ENCODE measurements at regions not wholly inside any gene's neighbourhood (a gene's known extent, or its start where the extent isn't known, plus 50 kb on each side); places are given as distances from the start of the nearest gene placed in this dataset.
"Not testable (repeated sequence)": the region's sequence is repeated elsewhere in the genome, so short reads cannot be mapped to it uniquely, and the experiment has no call there.

DNA sequence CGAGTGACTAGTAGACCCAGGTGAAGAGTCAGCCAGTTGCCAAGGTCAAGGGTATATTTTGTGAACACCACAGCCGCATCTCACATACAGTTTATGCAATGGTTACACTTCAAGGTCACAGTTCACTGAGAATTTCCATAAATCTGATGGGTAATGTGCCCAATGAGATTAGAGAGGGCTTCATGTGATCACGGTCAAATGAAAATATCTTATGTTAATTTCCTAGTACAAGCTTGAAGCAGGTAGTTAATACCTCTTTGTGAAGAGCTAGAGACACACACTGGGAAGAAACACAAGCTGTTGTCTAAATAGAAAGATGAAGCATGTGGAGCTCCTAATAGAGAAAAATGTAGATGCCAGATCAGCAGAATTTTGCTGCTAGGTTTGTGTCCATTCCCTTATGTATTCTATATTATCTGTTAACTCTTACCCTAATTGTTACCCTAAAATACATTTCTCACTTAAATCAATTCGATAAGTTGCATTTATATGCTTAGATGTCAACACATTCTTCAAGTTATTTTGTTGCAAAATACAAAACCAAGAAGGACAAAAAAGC, 136.0 kb downstream of the NR2F2 start:
- TF ChIP-seq, protein P1, sequence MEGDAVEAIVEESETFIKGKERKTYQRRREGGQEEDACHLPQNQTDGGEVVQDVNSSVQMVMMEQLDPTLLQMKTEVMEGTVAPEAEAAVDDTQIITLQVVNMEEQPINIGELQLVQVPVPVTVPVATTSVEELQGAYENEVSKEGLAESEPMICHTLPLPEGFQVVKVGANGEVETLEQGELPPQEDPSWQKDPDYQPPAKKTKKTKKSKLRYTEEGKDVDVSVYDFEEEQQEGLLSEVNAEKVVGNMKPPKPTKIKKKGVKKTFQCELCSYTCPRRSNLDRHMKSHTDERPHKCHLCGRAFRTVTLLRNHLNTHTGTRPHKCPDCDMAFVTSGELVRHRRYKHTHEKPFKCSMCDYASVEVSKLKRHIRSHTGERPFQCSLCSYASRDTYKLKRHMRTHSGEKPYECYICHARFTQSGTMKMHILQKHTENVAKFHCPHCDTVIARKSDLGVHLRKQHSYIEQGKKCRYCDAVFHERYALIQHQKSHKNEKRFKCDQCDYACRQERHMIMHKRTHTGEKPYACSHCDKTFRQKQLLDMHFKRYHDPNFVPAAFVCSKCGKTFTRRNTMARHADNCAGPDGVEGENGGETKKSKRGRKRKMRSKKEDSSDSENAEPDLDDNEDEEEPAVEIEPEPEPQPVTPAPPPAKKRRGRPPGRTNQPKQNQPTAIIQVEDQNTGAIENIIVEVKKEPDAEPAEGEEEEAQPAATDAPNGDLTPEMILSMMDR (conservative IDR thresholded peaks at IDR 0.05; ENCODE audit: low read depth, low read length): no peak
- no peak overlapping the region for H3K4me3 ChIP-seq (ENCODE audit: low read depth, low read length)
- no peak for DNase-seq (ENCODE audit: low read depth)

DNA sequence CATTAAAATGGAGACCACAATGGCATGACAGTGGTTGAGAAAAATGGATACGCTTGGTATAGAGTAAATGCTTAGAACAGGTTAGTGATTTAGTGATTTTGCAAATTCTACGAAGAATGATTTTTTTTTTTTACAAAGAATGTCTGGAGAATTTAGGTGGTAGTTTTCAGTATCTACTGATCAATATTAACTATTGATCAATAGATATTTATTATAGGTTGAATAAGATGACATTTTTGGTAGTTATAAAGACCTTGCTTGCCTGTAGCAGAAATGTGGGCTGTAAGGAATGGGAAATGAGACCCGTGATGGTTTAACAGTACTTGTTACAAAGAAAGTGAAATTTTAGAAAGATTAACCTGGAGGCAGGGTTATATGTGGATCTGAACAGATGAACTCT, 137.5 kb downstream of the NR2F2 start:
- no peak overlapping the region for H3K4me3 ChIP-seq (ENCODE audit: low read depth, low read length)
- no peak for DNase-seq (ENCODE audit: low read depth)
- TF ChIP-seq, protein P1 (conservative IDR thresholded peaks at IDR 0.05; ENCODE audit: low read depth, low read length): no peak

DNA sequence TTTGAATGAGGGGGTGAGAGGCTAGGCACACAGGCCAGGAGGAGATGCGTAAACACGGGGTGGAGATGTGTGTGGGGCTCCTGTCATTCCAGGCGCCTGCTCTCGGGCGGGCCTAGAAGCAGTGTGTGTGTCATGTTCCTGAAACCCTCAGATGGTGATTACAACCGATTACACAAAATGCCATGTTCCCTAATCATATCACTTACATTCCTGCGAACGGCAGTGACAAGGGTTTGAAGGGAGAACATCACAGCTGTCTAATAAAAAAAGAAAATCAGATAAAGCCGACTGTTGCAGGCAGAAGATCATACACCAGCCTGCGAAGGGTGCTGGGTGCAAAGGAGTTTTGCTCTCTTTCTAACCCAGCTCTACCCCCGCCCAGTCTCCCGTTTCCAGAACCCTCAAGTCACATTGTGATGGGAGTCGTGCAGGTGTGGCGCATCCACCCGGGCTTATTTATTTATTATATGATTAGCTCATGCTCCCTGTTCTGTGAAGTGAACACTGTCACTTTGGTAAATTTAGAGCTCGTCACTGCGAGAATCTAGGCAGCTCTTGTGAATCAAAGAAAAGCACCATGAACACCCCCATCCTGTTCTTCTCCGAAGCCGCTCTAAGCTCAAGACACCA, 140.3 kb downstream of the NR2F2 start:
- DNase-seq (ENCODE audit: low read depth): no peak

DNA sequence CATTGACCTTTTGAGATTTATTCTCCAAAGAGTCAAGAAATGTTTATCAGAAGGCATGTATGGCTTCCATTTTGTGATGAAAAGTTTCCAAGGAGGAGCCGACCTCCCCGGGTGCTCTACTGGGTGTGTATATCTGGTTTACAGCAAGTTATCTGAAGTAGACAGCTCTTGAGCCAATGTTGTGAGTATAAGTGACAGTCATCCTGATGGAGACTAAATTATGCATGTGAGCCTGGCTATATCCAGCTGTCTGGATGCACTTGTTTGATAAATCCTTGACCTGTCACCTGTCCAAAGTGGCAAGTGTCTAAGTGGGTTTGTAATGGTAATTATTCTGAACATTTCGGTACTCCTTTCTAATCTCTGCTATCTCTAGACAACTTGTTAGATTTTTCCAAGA, 142.2 kb downstream of the NR2F2 start:
- TF ChIP-seq, protein P1 (conservative IDR thresholded peaks at IDR 0.05; ENCODE audit: low read depth, low read length): no peak
- DNase-seq (ENCODE audit: low read depth): no peak
- H3K4me3 ChIP-seq (ENCODE audit: low read depth, low read length): no peak overlapping the region

More for the DNA sequence above, 140.3 kb downstream of the NR2F2 start:
- TF ChIP-seq, protein P1 (conservative IDR thresholded peaks at IDR 0.05; ENCODE audit: low read depth, low read length): no peak
- H3K4me3 ChIP-seq (ENCODE audit: low read depth, low read length): no peak overlapping the region

DNA sequence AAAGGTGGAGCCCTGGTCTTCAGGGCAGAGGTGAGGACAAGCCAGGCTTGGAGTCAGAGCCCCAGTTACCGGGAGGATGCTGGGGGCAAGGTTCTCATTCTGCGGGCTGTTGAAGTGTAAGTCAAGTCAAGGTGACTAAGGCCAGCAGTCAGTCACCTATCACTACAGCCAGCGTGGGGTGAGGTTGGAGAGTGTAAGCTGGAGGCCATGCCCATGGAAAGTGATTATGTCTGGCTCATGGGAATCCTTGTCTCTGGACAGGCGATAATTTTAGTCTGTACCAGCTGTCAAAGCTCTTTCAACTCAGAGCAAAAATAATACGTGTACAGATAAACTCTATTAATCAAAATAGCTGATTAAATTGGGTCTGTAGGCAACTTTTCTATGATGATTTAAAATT, 143.1 kb downstream of the NR2F2 start:
- TF ChIP-seq, protein P1 (conservative IDR thresholded peaks at IDR 0.05; ENCODE audit: low read depth, low read length): no peak
- DNase-seq (ENCODE audit: low read depth): no peak
- H3K4me3 ChIP-seq (ENCODE audit: low read depth, low read length): no peak overlapping the region

DNA sequence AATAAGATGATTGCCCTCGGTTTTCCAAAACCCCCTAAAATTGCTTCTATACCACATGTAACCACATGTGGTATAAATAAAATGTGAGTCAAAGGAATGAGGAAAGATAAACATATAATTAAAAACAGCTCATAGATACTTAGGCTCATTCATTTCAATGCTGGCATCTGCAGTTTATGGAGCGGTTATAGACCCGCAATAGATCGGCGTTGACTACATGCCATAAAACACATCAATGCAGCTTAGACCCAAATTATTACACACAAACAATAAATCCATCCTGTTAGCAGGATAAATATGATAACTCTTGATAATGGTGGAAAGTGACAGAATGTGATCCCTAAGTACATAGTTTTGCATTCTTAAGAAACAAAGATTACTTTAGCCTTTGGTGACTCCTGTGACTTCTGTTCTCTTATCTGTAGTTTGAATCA, 143.7 kb downstream of the NR2F2 start:
- no peak overlapping the region for H3K4me3 ChIP-seq (ENCODE audit: low read depth, low read length)
- TF ChIP-seq, protein P1 (conservative IDR thresholded peaks at IDR 0.05; ENCODE audit: low read depth, low read length): no peak
- DNase-seq (ENCODE audit: low read depth): no peak

DNA sequence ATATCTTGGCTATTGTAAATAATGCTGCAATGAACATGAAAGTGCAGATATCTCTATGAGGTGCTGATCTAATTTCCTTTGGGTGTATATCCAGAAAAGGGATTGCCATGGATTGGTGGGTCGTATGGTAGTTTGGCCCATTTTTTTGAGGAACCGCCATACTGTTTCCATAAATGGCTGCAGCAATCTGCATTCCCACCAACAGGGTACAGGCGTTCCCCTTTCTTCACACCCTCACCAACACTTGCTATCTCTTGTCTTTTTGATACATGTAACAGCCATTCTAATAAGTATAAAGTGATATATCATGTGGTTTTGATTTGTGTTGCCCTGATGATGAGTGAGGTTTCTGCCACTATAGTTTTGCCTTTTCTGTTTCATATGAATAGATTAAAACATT, 146.7 kb downstream of the NR2F2 start:
- TF ChIP-seq, protein P1 (conservative IDR thresholded peaks at IDR 0.05; ENCODE audit: low read depth, low read length): no peak
- no peak for DNase-seq (ENCODE audit: low read depth)
- H3K4me3 ChIP-seq (ENCODE audit: low read depth, low read length): no peak overlapping the region

DNA sequence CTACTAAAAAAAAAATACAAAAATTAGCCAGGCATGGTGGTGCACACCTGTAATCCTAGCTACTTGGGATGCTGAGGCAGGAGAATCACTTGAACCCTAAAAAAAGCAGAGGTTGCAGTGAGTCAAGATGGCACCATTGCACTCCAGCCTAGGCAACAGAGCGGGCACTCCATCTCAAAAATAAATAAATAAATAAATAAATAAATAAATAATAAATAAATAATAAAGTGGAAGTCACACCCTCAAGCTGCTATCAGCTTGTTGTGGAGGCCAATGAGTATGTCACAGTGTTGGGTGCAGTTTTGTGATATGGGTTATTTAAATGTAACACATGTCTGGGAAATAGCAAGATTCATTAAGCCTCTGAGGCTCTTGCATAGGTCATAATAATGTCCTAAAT, 153.9 kb downstream of the NR2F2 start:
- not testable (repeated sequence) for DNase-seq (ENCODE audit: low read depth); H3K4me3 ChIP-seq (ENCODE audit: low read depth, low read length)
